NCI-H2171 treated with DMSO at 0.1 percent for 48 hours (cell line): ENCODE measurements at regions not wholly inside any gene's neighbourhood (a gene's known extent, or its start where the extent isn't known, plus 50 kb on each side); places are given as distances from the start of the nearest gene placed in this dataset.
A peak's percentile ranks its signal among the peaks of the same experiment; 100 is the strongest.
"Not testable (repeated sequence)": the region's sequence is repeated elsewhere in the genome, so short reads cannot be mapped to it uniquely, and the experiment has no call there.

Source experiments
- DNase-seq: peaks from one replicate; lab custom pipeline; 2025; lab: John Stamatoyannopoulos, UW

GRCh38 chr6:92150553-92150952 is 1268.8 kb downstream of the EPHA7 start:
- no peak for DNase-seq

- no peak for DNase-seq
Observed at GRCh38 chr6:92147246-92147645, 1272.1 kb downstream of the EPHA7 start.

- DNase-seq = no peak
Observed at GRCh38 chr6:92139601-92140000, 1279.8 kb downstream of the EPHA7 start.

GRCh38 chr6:92132957-92133356 is 1286.4 kb downstream of the EPHA7 start:
- DNase-seq = no peak

GRCh38 chr6:92132457-92132856 is 1286.9 kb downstream of the EPHA7 start:
- DNase-seq = no peak

- DNase-seq = no peak
Observed at GRCh38 chr6:92130944-92131343, 1288.4 kb downstream of the EPHA7 start.

- DNase-seq = no peak
Observed at GRCh38 chr6:92126983-92127382, 1292.4 kb downstream of the EPHA7 start.

- no peak for DNase-seq
Observed at GRCh38 chr6:92126088-92126487, 1293.3 kb downstream of the EPHA7 start.

GRCh38 chr6:92125681-92126080 is 1293.7 kb downstream of the EPHA7 start:
- peak; percentile 19 for DNase-seq

- no peak for DNase-seq
Observed at GRCh38 chr6:92124200-92124651, 1295.1 kb downstream of the EPHA7 start.

GRCh38 chr6:92122746-92123145 is 1296.6 kb downstream of the EPHA7 start:
- no peak for DNase-seq

GRCh38 chr6:92121228-92121627 is 1298.1 kb downstream of the EPHA7 start:
- DNase-seq = no peak

GRCh38 chr6:92117800-92118199 is 1301.6 kb downstream of the EPHA7 start:
- no peak for DNase-seq

- no peak for DNase-seq
Observed at GRCh38 chr6:92114797-92115196, 1304.6 kb downstream of the EPHA7 start.

- peak; percentile 63 for DNase-seq
Observed at GRCh38 chr6:92114091-92114675, 1305.2 kb downstream of the EPHA7 start.

GRCh38 chr6:92111386-92111785 is 1308.0 kb downstream of the EPHA7 start:
- no peak for DNase-seq

GRCh38 chr6:92110403-92110802 is 1309.0 kb downstream of the EPHA7 start:
- no peak for DNase-seq

- no peak for DNase-seq
Observed at GRCh38 chr6:92109956-92110355, 1309.4 kb downstream of the EPHA7 start.

- DNase-seq = no peak
Observed at GRCh38 chr6:92109256-92109655, 1310.1 kb downstream of the EPHA7 start.

GRCh38 chr6:92086750-92087149 is 1332.6 kb downstream of the EPHA7 start:
- DNase-seq = no peak

- not testable (repeated sequence) for DNase-seq
Observed at GRCh38 chr6:92083914-92084313, 1335.4 kb downstream of the EPHA7 start.

GRCh38 chr6:92072387-92072786 is 1347.0 kb downstream of the EPHA7 start:
- DNase-seq = no peak

- no peak for DNase-seq
Observed at GRCh38 chr6:92069781-92070180, 1349.6 kb downstream of the EPHA7 start.

GRCh38 chr6:92052513-92052912 is 1366.8 kb downstream of the EPHA7 start:
- no peak for DNase-seq
